Adrenal gland (tissue), 5 donors: ENCODE measurements at regions not wholly inside any gene's neighbourhood (a gene's known extent, or its start where the extent isn't known, plus 50 kb on each side); places are given as distances from the start of the nearest gene placed in this dataset.

Source experiments
- CTCF ChIP-seq, 6 experiments: fragments of 450-650 bp in 4 of 6; fragments of 200-600 bp in 2 of 6; sonication (generic) in 1 of 6; IDR thresholded peaks; 1 replicate in 5 of 6; 2 replicates in 1 of 6; pipeline versions ENCODE4 v1.5.1 to v1.8.0; 2016 to 2021; ENCODE audit warnings: antibody characterized with exemption in 6 of 6, mild to moderate bottlenecking in 2 of 6, moderate library complexity in 1 of 6
- POLR2A ChIP-seq, 2 donors: fragments of 450-650 bp; IDR thresholded peaks; one replicate each; pipeline ENCODE4 v1.6.1; 2017; ENCODE audit warnings: antibody characterized with exemption in 2 of 2, mild to moderate bottlenecking in 2 of 2, moderate library complexity in 1 of 2
- donor health status: DM: no; HTN: no; CAD: no.

GRCh38 chr2:172198361-172198760 is 95.7 kb upstream of the DLX2 start:
- TF ChIP-seq CTCF (IDR thresholded peaks at IDR 0.05) (no peak), POLR2A (IDR thresholded peaks at IDR 0.05) (no peak)
